GM23248 (cell line): ENCODE measurements at regions not wholly inside any gene's neighbourhood (a gene's known extent, or its start where the extent isn't known, plus 50 kb on each side); places are given as distances from the start of the nearest gene placed in this dataset.

Experiments used
- EZH2 ChIP-seq: fragments of 200-600 bp; sonication (generic); IDR thresholded peaks from 2 replicates; pipeline ENCODE4 v1.6.1; 2018; ENCODE audit warnings: antibody characterized with exemption, mild to moderate bottlenecking; ENCODE audit not compliant: insufficient read depth, poor library complexity, severe bottlenecking
- EZH2phosphoT487 ChIP-seq: fragments of 200-600 bp; sonication (generic); IDR thresholded peaks from 2 replicates; pipeline ENCODE4 v1.6.1; 2018; ENCODE audit warnings: antibody characterized with exemption, moderate library complexity, mild to moderate bottlenecking, low read depth; ENCODE audit not compliant: insufficient read depth

GRCh38 chr5:29469581-29469980, 1723.9 kb upstream of the CDH6 start:
- no peak for TF ChIP-seq EZH2phosphoT487
- TF ChIP-seq EZH2: no peak
